GM23338 (cell line): ENCODE measurements at regions not wholly inside any gene's neighbourhood (a gene's known extent, or its start where the extent isn't known, plus 50 kb on each side); places are given as distances from the start of the nearest gene placed in this dataset.

Source experiments
- CREB1 ChIP-seq: fragments of 250-450 bp; sonication (Bioruptor Pico); IDR thresholded peaks from 2 replicates; pipeline ENCODE4 v1.5.0; 2020; ENCODE audit warnings: low read depth, mild to moderate bottlenecking, moderate library complexity
- EZH2 ChIP-seq: fragments of 200-600 bp; sonication (generic); IDR thresholded peaks from one replicate; pipeline ENCODE4 v1.8.0; 2017; ENCODE audit warnings: antibody characterized with exemption, mild to moderate bottlenecking, low read depth; ENCODE audit not compliant: unreplicated experiment
- JUNB ChIP-seq: IDR thresholded peaks from one replicate; pipeline ENCODE4 v1.6.1; 2016; ENCODE audit warnings: antibody characterized with exemption; ENCODE audit not compliant: unreplicated experiment
- POLR2AphosphoS5 ChIP-seq: IDR thresholded peaks from 2 replicates; pipeline ENCODE4 v1.6.1; 2016; ENCODE audit warnings: antibody characterized with exemption, low read depth
- REST ChIP-seq: IDR thresholded peaks from one replicate; pipeline ENCODE4 v1.6.1; 2018; ENCODE audit warnings: antibody characterized with exemption; ENCODE audit not compliant: unreplicated experiment
- STAT1 ChIP-seq: IDR thresholded peaks from one replicate; pipeline ENCODE4 v1.6.1; 2016; ENCODE audit warnings: antibody characterized with exemption; ENCODE audit not compliant: unreplicated experiment
- ZNF114 ChIP-seq: fragments of 250-450 bp; sonication (Bioruptor Pico); IDR thresholded peaks from 2 replicates; pipeline ENCODE4 v1.5.0; 2020; ENCODE audit warnings: mild to moderate bottlenecking, moderate library complexity
- ZNF462 ChIP-seq: fragments of 250-450 bp; sonication (Bioruptor Pico); IDR thresholded peaks from 2 replicates; pipeline ENCODE4 v1.5.0; 2020; ENCODE audit warnings: mild to moderate bottlenecking, moderate library complexity
- TF ChIP-seq, protein P1 (sequence below): IDR thresholded peaks from 2 replicates; pipeline ENCODE4 v1.6.1; 2016; ENCODE audit warnings: antibody characterized with exemption

GRCh38 chr2:35461406-35461805, 894.2 kb upstream of the CRIM1 start (continued):
- TF ChIP-seq ZNF462: no peak
- no peak for TF ChIP-seq JUNB
- TF ChIP-seq, protein P1, sequence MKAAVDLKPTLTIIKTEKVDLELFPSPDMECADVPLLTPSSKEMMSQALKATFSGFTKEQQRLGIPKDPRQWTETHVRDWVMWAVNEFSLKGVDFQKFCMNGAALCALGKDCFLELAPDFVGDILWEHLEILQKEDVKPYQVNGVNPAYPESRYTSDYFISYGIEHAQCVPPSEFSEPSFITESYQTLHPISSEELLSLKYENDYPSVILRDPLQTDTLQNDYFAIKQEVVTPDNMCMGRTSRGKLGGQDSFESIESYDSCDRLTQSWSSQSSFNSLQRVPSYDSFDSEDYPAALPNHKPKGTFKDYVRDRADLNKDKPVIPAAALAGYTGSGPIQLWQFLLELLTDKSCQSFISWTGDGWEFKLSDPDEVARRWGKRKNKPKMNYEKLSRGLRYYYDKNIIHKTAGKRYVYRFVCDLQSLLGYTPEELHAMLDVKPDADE: no peak
- TF ChIP-seq STAT1: no peak
- no peak for TF ChIP-seq CREB1 (CRISPR knock-in tag)
- TF ChIP-seq REST: no peak
- no peak for TF ChIP-seq ZNF114 (CRISPR knock-in tag)
- no peak for TF ChIP-seq EZH2
- TF ChIP-seq POLR2AphosphoS5: no peak
